OCI-LY7 (cell line): ENCODE measurements at regions not wholly inside any gene's neighbourhood (a gene's known extent, or its start where the extent isn't known, plus 50 kb on each side); places are given as distances from the start of the nearest gene placed in this dataset.

Experiments used
- BruUV-seq: library from RNA; stranded (reverse); fragments of 400-500 nt; replicated peaks from 2 replicates; lab custom pipeline; 2021; lab: Mats Ljungman, UMichigan
- CTCF ChIA-PET: fragments of 300-600 bp; sonication (Branson Sonifier 250); formaldehyde crosslinking; loops from one replicate; lab custom pipeline; 2022; ENCODE audit warnings: antibody characterized with exemption; ENCODE audit not compliant: unreplicated experiment; lab: Charles Lee
- POLR2A ChIA-PET: fragments of 300-600 bp; sonication (Branson Sonifier 250); formaldehyde crosslinking; loops from one replicate; lab custom pipeline; 2022; ENCODE audit warnings: antibody characterized with exemption; lab: Charles Lee
- DNase-seq: peaks from one replicate; pipeline ENCODE4 v3.0.0-alpha.2; 2015; ENCODE audit warnings: low spot score
- H2AFZ ChIP-seq: fragments of 200-600 bp; sonication (generic), shearing (Covaris generic); 2 replicates; pipeline ENCODE4 v1.6.1; 2014; ENCODE audit warnings: mild to moderate bottlenecking, antibody characterized with exemption, low read length, moderate library complexity
- H3K27ac ChIP-seq: fragments of 200-600 bp; sonication (generic); 2 replicates; pipeline ENCODE4 v1.5.1; 2014; ENCODE audit warnings: mixed run types, low read depth, mild to moderate bottlenecking, moderate library complexity, low read length, inconsistent platforms; ENCODE audit not compliant: poor library complexity, severe bottlenecking
- H3K36me3 ChIP-seq: fragments of 200-600 bp; sonication (generic); 2 replicates; pipeline ENCODE4 v1.6.1; 2014; ENCODE audit warnings: mild to moderate bottlenecking, antibody characterized with exemption, low read length, moderate library complexity, mixed read lengths; ENCODE audit not compliant: insufficient read depth
- H3K4me1 ChIP-seq: fragments of 200-600 bp; sonication (generic); 2 replicates; pipeline ENCODE4 v1.5.1; 2014; ENCODE audit warnings: mild to moderate bottlenecking, low read length; ENCODE audit not compliant: insufficient read depth, poor library complexity, severe bottlenecking
- H3K4me2 ChIP-seq: fragments of 200-600 bp; sonication (generic); 2 replicates; pipeline ENCODE4 v1.6.1; 2014; ENCODE audit warnings: mild to moderate bottlenecking, low read length
- H3K4me3 ChIP-seq: fragments of 200-600 bp; sonication (generic); 2 replicates; pipeline ENCODE4 v1.5.1; 2014; ENCODE audit warnings: mild to moderate bottlenecking, low read depth, low read length; ENCODE audit not compliant: poor library complexity, severe bottlenecking
- H3K79me2 ChIP-seq: fragments of 200-600 bp; sonication (generic); 2 replicates; pipeline ENCODE4 v1.6.1; 2016; ENCODE audit warnings: low read depth, mild to moderate bottlenecking, low read length, moderate library complexity, mixed read lengths; ENCODE audit not compliant: insufficient read depth
- H3K9me2 ChIP-seq: fragments of 200-600 bp; sonication (generic); 2 replicates; pipeline ENCODE4 v1.6.1; 2016; ENCODE audit warnings: mild to moderate bottlenecking, low read length, mixed read lengths; ENCODE audit not compliant: insufficient read depth
- H3K9me3 ChIP-seq: fragments of 200-600 bp; sonication (generic); 2 replicates; pipeline ENCODE4 v1.6.1; 2014; ENCODE audit warnings: mild to moderate bottlenecking, mixed run types, low read length, mixed read lengths
- H4K20me1 ChIP-seq: fragments of 200-600 bp; sonication (generic); 2 replicates; pipeline ENCODE4 v1.6.1; 2014; ENCODE audit warnings: mild to moderate bottlenecking, antibody characterized with exemption, low read length, moderate library complexity, mixed read lengths; ENCODE audit not compliant: insufficient read depth
- EZH2phosphoT487 ChIP-seq: fragments of 200-600 bp; sonication (generic); IDR thresholded peaks from 2 replicates; pipeline ENCODE4 v1.6.1; 2018; ENCODE audit warnings: low read depth, borderline replicate concordance, mild to moderate bottlenecking, mixed run types, antibody characterized with exemption, low read length, moderate library complexity, mixed read lengths
- intact Hi-C: fragments of 100-400 bp; cut with micrococcal nuclease; formaldehyde crosslinking; loops from one replicate; pipeline ENCODE4 v1.10.0; 2022; ENCODE audit not compliant: unreplicated experiment
- TF ChIP-seq, protein P1 (sequence below): fragments of 200-600 bp; sonication (generic); conservative IDR thresholded peaks from 2 replicates; pipeline ENCODE4 v1.5.1; 2014; ENCODE audit warnings: mild to moderate bottlenecking, antibody characterized with exemption, low read length, moderate library complexity, mixed read lengths

- no peaks in the 10 kb centered on the region for H3K79me2 ChIP-seq
- H4K20me1 ChIP-seq: no peaks in the 10 kb centered on the region
- no peak for DNase-seq
- no peak overlapping the region for H3K4me2 ChIP-seq
- no peak overlapping the region for H3K4me3 ChIP-seq
- ChIA-PET POLR2A (interaction anchor here (0.7 kb wide), 2 partner anchors 15 to 225 kb away, joined by 3 read pairs; partner anchors contain the start of gene MAP2K6), CTCF (no interaction called here)
- H3K27ac ChIP-seq: no peak overlapping the region
- H3K4me1 ChIP-seq: no peaks in the 10 kb centered on the region
- intact Hi-C loops: no loop called here
- no peaks in the 10 kb centered on the region for H3K36me3 ChIP-seq
- H3K9me3 ChIP-seq: no peaks in the 10 kb centered on the region
- no peak overlapping the region for H2AFZ ChIP-seq
- H3K9me2 ChIP-seq: no peaks in the 10 kb centered on the region
- TF ChIP-seq EZH2phosphoT487: no peak
- TF ChIP-seq, protein P1, sequence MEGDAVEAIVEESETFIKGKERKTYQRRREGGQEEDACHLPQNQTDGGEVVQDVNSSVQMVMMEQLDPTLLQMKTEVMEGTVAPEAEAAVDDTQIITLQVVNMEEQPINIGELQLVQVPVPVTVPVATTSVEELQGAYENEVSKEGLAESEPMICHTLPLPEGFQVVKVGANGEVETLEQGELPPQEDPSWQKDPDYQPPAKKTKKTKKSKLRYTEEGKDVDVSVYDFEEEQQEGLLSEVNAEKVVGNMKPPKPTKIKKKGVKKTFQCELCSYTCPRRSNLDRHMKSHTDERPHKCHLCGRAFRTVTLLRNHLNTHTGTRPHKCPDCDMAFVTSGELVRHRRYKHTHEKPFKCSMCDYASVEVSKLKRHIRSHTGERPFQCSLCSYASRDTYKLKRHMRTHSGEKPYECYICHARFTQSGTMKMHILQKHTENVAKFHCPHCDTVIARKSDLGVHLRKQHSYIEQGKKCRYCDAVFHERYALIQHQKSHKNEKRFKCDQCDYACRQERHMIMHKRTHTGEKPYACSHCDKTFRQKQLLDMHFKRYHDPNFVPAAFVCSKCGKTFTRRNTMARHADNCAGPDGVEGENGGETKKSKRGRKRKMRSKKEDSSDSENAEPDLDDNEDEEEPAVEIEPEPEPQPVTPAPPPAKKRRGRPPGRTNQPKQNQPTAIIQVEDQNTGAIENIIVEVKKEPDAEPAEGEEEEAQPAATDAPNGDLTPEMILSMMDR: no peak
- no TSS peak for BruUV-seq
These were observed 225.6 kb downstream of the MAP2K6 start for GRCh38 chr17:69640073-69640472.

GRCh38 chr17:69643686-69644085 lies 229.2 kb downstream of the MAP2K6 start:
- Histone ChIP-seq H2AFZ (peak overlapping the region; percentile 3; the same call in 1 of the 2 replicates), H3K4me1 (no peaks in the 10 kb centered on the region), H3K4me3 (no peak overlapping the region), H3K79me2 (no peaks in the 10 kb centered on the region), H3K9me2 (no peaks in the 10 kb centered on the region), H3K27ac (no peak overlapping the region), H3K9me3 (no peaks in the 10 kb centered on the region), H3K4me2 (no peak overlapping the region), H3K36me3 (no peaks in the 10 kb centered on the region), H4K20me1 (no peaks in the 10 kb centered on the region)
- TF ChIP-seq, protein P1: no peak
- intact Hi-C loops: no loop called here
- ChIA-PET POLR2A (interaction anchor here (0.6 to 1.5 kb wide), 7 partner anchors 8 to 1931 kb away, joined by 3 to 7 read pairs (median 3); no protein-coding TSS in a partner anchor), CTCF (no interaction called here)
- no TSS peak for BruUV-seq
- no peak for DNase-seq

DNA sequence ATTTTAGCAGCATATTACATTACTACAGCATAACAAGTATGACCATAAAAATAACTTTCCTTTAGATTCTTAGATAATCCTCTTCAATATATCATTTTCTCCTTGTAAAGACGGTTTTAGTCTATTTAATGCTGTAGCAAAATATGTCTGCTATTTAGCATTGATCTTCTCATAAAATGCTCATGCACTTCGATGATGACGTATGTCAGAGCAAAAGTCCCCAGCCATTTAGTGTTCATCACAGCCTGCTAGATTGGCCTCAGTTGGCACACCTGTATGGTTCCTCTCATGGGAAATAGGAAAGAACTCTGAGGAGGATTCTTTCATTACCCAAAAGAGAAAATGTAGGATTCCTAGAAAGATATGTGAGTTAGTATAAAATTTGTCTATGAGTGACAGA lies 232.2 kb downstream of the MAP2K6 start:
- no peak for TF ChIP-seq EZH2phosphoT487
- TF ChIP-seq, protein P1: no peak
- Histone ChIP-seq H3K4me3 (no peak overlapping the region), H3K9me3 (no peaks in the 10 kb centered on the region), H3K9me2 (no peaks in the 10 kb centered on the region), H3K4me1 (no peaks in the 10 kb centered on the region), H4K20me1 (no peaks in the 10 kb centered on the region), H3K27ac (no peak overlapping the region), H2AFZ (no peak overlapping the region), H3K4me2 (no peak overlapping the region), H3K79me2 (no peaks in the 10 kb centered on the region), H3K36me3 (no peaks in the 10 kb centered on the region)
- ChIA-PET POLR2A (interaction anchor here (1.0 to 1.4 kb wide), 4 partner anchors 9 to 86 kb away, joined by 3 to 7 read pairs (median 4); no protein-coding TSS in a partner anchor), CTCF (no interaction called here)
- BruUV-seq: no TSS peak
- intact Hi-C loops: no loop called here
- no peak for DNase-seq
